OCI-LY3 (cell line): ENCODE measurements at regions not wholly inside any gene's neighbourhood (a gene's known extent, or its start where the extent isn't known, plus 50 kb on each side); places are given as distances from the start of the nearest gene placed in this dataset.

Experiments
- H2AFZ ChIP-seq: fragments of 200-600, 300-600 bp; shearing (Covaris generic); 2 replicates; pipeline ENCODE4 v1.6.0; 2014; ENCODE audit warnings: antibody characterized with exemption, low read depth, low read length
- H3K27ac ChIP-seq: fragments of 200-600, 300-600 bp; sonication (generic); 2 replicates; pipeline ENCODE4 v1.5.1; 2014; ENCODE audit warnings: mild to moderate bottlenecking, low read length, moderate library complexity, mixed read lengths
- H3K27me3 ChIP-seq: fragments of 200-600, 300-600 bp; sonication (generic); 2 replicates; pipeline ENCODE4 v1.6.1; 2014; ENCODE audit warnings: low read depth, low read length, mixed read lengths
- H3K36me3 ChIP-seq: fragments of 200-600, 300-600 bp; sonication (generic); replicated peaks from 2 replicates; pipeline ENCODE3; 2014; ENCODE audit warnings: low read depth, low read length, mixed read lengths
- H3K4me1 ChIP-seq: fragments of 300-600, 200-600 bp; sonication (generic); 2 replicates; pipeline ENCODE4 v1.6.1; 2014; ENCODE audit warnings: low read length, mixed read lengths
- H3K4me2 ChIP-seq: fragments of 200-600, 300-600 bp; sonication (generic); 2 replicates; pipeline ENCODE4 v1.6.1; 2014; ENCODE audit warnings: low read length, mixed read lengths
- H3K4me3 ChIP-seq: fragments of 300-600, 200-600 bp; sonication (generic); 2 replicates; pipeline ENCODE4 v1.5.1; 2014; ENCODE audit warnings: antibody characterized with exemption, mild to moderate bottlenecking, low read length, moderate library complexity
- H3K79me2 ChIP-seq: fragments of 300-600, 200-600 bp; shearing (Covaris generic); 2 replicates; pipeline ENCODE4 v1.6.1; 2014; ENCODE audit warnings: mild to moderate bottlenecking, low read length, mixed read lengths
- H3K9ac ChIP-seq: fragments of 300-600, 200-600 bp; shearing (Covaris generic); 2 replicates; pipeline ENCODE4 v1.6.0; 2014; ENCODE audit warnings: mild to moderate bottlenecking, low read length, moderate library complexity
- H3K9me3 ChIP-seq: fragments of 200-600, 300-600 bp; shearing (Covaris generic); 2 replicates; pipeline ENCODE4 v1.6.1; 2014; ENCODE audit warnings: low read length, mixed read lengths; ENCODE audit not compliant: insufficient read depth
- H4K20me1 ChIP-seq: fragments of 200-600, 300-600 bp; sonication (generic); 2 replicates; pipeline ENCODE4 v1.6.1; 2016; ENCODE audit warnings: low read length, mixed read lengths; ENCODE audit not compliant: insufficient read depth
- CTCF ChIP-seq: fragments of 200-600, 300-600 bp; sonication (generic); IDR thresholded peaks from 2 replicates; pipeline ENCODE4 v1.5.1; 2014; ENCODE audit warnings: antibody characterized with exemption, low read length, low read depth
- EZH2phosphoT487 ChIP-seq: fragments of 200-600 bp; shearing (Covaris generic); IDR thresholded peaks from 2 replicates; pipeline ENCODE4 v1.6.1; 2018; ENCODE audit warnings: antibody characterized with exemption, mixed run types, low read depth

- H3K4me3 ChIP-seq, result no peak overlapping the region
- no peak overlapping the region for H3K9ac ChIP-seq
- H3K27me3 ChIP-seq, result no peaks in the 10 kb centered on the region
- no peak overlapping the region for H2AFZ ChIP-seq
- no peaks in the 10 kb centered on the region for H3K36me3 ChIP-seq
- H3K79me2 ChIP-seq, result no peaks in the 10 kb centered on the region
- no peaks in the 10 kb centered on the region for H3K9me3 ChIP-seq
- H3K4me2 ChIP-seq, result no peak overlapping the region
- no peaks in the 10 kb centered on the region for H4K20me1 ChIP-seq
- no peak overlapping the region for H3K27ac ChIP-seq
- H3K4me1 ChIP-seq, result no peaks in the 10 kb centered on the region
- no peak for TF ChIP-seq EZH2phosphoT487
- TF ChIP-seq CTCF, result no peak
Observed at GRCh38 chr10:78401624-78402367, 368.1 kb downstream of the RPS24 start.

DNA sequence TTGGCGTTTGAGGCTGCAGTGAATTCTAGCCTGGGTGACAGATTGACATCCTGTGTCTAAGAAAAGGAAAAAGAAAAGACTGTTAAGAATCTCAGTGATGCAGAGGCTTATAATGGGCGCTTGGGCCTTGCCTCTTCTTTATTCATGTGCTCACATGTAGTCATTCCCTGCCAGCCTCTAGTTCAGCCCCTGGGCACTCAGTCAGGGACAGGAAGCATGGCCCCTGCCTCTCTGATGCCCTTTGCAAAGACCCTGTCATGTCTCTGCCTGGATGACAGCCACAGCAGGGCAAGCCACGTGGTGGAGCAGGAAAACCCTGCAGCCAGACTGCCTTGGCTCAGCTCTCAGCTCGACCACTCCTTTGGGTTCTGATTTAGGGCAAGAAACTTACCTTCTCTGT is 368.9 kb downstream of the RPS24 start:
- no peak overlapping the region for H3K4me2 ChIP-seq

DNA sequence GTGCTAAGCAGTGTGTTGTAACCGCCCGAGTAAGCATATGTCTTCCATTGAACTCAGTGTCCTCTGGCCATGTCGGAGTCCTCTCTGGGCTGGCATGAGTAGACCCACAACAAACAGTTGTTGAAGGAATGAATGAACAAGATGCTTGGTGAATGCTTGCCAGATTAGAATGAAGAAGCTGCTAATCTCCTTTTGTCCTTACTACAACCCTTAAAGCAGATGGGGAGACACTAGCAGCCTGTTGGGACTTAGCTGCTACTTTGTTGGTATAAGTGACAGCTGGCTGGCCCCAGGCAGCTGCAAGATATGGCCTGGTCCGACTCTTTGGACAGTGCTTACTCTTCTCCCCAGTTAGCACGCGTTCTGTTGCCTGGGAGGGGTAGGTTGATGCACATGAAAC is 370.1 kb downstream of the RPS24 start:
- H3K4me2 ChIP-seq, result no peak overlapping the region
- no peaks in the 10 kb centered on the region for H3K79me2 ChIP-seq
- no peak overlapping the region for H2AFZ ChIP-seq
- no peaks in the 10 kb centered on the region for H3K9me3 ChIP-seq
- H3K4me1 ChIP-seq, result no peaks in the 10 kb centered on the region
- H3K27me3 ChIP-seq, result no peaks in the 10 kb centered on the region
- no peak for TF ChIP-seq CTCF
- TF ChIP-seq EZH2phosphoT487, result no peak
- H4K20me1 ChIP-seq, result no peaks in the 10 kb centered on the region
- H3K9ac ChIP-seq, result no peak overlapping the region
- no peak overlapping the region for H3K27ac ChIP-seq
- H3K36me3 ChIP-seq, result no peaks in the 10 kb centered on the region
- H3K4me3 ChIP-seq, result no peak overlapping the region

More for the DNA sequence above, 368.9 kb downstream of the RPS24 start:
- Histone ChIP-seq H3K79me2 (no peaks in the 10 kb centered on the region), H2AFZ (no peak overlapping the region), H3K36me3 (no peaks in the 10 kb centered on the region), H3K9me3 (no peaks in the 10 kb centered on the region), H3K27me3 (no peaks in the 10 kb centered on the region), H3K9ac (no peak overlapping the region), H4K20me1 (no peaks in the 10 kb centered on the region), H3K27ac (no peak overlapping the region), H3K4me1 (no peaks in the 10 kb centered on the region), H3K4me3 (no peak overlapping the region)
- TF ChIP-seq EZH2phosphoT487 (no peak), CTCF (no peak)

- Histone ChIP-seq H3K27ac (no peak overlapping the region), H3K79me2 (no peaks in the 10 kb centered on the region), H3K9me3 (no peaks in the 10 kb centered on the region), H3K4me3 (no peak overlapping the region), H3K4me1 (no peaks in the 10 kb centered on the region), H3K9ac (no peak overlapping the region), H3K4me2 (no peak overlapping the region), H3K36me3 (no peaks in the 10 kb centered on the region), H2AFZ (no peak overlapping the region), H4K20me1 (no peaks in the 10 kb centered on the region), H3K27me3 (no peaks in the 10 kb centered on the region)
- TF ChIP-seq CTCF (no peak), EZH2phosphoT487 (no peak)
Observed at GRCh38 chr10:78404296-78404695, 370.6 kb downstream of the RPS24 start.
